Activated naive CD4-positive, alpha-beta T cell treated with anti-CD3 and anti-CD28 coated beads, Interleukin-2, amount 50 U/mL, for 16 hours (primary cell): ENCODE measurements at regions not wholly inside any gene's neighbourhood (a gene's known extent, or its start where the extent isn't known, plus 50 kb on each side); places are given as distances from the start of the nearest gene placed in this dataset.

Experiments
- DNase-seq: peaks from one replicate; pipeline ENCODE4 v3.0.0-alpha.2; 2020

DNA sequence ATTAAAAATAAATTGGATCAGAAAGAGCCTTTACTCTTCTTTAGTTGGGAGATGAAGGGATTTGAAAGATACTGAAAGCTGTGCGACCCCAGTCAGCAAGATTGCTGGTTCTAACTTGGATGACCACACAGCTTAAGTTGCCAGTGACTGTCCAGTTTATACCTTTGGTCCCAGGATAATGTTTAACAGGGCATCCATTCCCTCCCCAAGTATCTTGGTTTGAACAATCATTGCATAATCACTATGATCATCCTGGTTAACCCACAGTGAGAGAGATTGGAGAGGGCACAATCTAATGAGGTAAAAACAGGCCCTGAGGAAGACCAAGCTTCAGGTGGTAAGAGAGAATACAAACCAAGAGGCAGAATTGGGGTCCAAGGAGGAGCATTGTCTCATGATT is 798.3 kb downstream of the MAFB start:
- no peak for DNase-seq

- no peak for DNase-seq
These were observed 800.7 kb downstream of the MAFB start for GRCh38 chr20:39888310-39888709.

DNA sequence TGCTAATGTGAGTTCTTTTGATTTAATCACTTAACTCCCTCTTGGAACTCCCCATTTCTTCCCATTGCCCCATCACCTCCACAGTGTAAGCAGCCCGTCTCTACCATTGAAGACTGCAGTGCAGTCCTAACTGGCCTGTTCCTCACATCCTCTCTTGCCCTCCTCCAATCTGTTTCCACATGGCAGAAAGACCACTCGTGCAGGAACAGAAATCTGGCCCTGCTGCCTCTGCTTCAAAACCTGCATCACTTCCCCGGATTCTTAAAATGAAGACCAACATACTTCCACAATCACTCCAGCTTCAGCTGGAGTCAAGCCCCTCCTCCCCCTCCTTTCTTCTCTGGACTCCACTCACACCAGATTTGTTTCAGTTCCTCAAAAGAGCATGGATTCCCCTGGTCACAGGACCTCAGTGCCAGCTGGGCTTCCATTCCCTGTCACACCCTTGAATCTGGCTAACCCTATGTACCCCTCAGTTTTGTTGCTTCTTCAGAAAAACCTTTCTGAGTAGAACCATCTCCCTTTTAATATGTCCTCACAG is 802.3 kb downstream of the MAFB start:
- DNase-seq, result no peak

GRCh38 chr20:39885975-39886649 is 802.9 kb downstream of the MAFB start:
- no peak for DNase-seq

GRCh38 chr20:39882806-39883205 is 806.2 kb downstream of the MAFB start:
- no peak for DNase-seq

- no peak for DNase-seq
These were observed 808.1 kb downstream of the MAFB start for GRCh38 chr20:39880890-39881289.

DNA sequence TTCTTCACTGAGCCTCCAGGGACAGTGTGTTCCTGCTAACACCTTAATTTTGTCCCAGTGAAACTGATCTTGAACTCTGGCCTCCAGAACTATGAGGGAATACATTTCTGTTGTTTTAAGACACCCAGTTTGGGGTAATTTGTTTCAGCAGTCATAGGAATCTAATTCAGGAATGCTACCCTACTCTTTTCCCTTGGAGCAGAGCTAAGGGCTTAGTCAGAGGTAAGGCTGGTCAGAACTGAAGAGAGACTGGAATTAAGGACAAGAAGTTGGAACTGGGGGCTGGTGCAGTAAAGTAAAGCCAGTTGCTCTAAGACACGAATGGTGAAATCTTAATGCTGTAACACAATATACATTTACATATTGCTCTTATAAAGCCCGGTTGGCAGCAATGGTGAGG is 809.7 kb downstream of the MAFB start:
- no peak for DNase-seq

GRCh38 chr20:39878809-39879208 is 810.2 kb downstream of the MAFB start:
- DNase-seq, result no peak

DNA sequence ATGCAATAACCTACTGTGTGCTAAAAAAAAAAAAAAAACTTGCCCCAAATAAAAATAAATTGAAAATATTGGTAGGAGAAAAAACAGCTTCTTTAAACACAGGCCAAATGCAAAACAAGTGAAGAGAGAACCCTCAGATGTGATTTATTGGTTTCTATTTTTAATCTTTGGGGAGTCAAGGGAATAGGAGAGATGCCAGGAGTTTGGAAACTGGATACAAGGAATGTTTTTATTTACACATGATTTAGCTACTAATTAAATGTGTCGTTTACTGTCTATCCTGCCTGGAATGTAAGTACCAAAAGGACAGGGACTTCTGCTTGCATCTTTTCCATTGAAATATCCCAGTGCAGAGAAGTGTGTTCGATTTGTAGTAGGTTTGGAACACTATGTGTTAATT is 810.7 kb downstream of the MAFB start:
- DNase-seq, result no peak

DNA sequence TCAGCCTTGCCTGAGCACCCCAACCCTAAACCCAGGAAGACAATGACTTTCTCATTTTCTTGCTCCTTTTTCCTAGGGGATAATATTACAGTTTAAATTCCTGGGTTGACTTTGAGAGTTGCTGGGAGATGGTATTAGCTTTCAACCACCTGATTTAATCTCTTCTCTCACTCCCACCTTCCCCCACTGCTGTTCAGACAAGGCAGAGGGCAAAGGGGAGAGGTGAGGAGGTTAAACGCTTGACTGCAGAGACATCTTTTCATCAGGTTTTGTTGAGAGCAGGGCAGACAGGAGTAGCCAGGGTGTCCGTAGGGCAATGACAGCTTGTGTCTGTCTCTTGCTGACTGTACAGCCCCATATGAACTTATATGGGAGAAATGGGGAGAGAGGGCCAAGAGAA is 811.2 kb downstream of the MAFB start:
- DNase-seq, result no peak

- DNase-seq, result no peak
These were observed 811.9 kb downstream of the MAFB start for GRCh38 chr20:39876976-39877635.

- no peak for DNase-seq
These were observed 813.4 kb downstream of the MAFB start for GRCh38 chr20:39875492-39876110.

DNA sequence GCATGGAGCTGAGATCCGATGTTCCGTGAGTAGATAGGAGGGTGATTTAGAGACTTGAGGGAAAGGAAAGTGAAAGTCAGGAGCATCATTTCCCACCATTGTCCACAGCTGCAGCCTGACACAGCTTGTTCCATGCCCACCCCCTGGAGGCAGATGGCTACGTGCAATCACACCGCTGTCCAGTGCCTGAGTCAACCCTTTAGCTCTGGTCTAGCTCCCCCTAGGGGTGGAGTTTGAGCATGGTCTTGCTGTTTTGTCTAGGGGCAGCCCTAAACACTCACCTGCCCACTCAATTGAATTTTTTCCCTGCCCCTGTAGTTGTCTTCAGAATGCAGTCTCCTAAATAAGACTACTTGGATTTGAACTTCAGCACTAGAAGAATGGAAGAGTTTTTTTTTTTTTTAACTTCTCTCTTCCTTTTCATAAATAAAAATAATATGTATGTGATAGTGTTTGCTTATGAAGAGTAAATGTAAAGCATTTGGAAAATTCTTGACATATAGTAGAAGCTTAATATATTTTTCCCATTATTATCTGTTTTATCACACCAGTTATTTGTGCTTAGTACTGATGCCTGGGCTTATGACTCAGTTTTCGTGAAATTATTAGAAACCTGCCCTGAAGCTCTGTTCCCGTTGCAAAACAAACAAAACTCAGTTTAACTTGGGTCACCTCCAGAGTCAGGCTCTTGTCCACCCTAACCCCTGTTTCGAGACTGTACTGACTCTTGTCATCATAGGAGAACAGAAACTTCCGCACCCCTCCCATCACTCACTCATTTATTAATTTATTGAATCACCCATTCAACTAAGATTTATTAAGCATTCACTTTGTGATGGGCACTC is 814.8 kb downstream of the MAFB start:
- DNase-seq, result no peak

DNA sequence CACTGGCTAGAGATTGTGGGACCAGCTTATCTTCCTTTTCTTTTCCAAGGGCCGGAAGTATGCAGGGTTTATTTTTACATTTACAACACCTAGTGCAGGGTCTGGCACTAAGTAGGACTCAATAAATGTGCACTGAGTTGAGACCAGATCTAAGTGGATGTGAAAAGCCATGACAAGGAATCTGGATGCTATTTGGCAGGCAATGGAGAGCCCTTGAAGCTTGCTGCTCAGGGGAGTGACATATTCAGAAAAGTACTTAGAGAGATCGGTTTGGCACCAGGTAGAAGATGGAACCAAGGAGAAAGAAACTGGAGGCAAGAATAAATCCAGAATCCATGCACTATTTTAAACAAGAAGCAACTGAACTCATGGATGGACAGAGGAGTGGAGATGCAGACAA is 815.8 kb downstream of the MAFB start:
- DNase-seq, result no peak

GRCh38 chr20:39871013-39871412 is 818.0 kb downstream of the MAFB start:
- DNase-seq, result no peak

DNA sequence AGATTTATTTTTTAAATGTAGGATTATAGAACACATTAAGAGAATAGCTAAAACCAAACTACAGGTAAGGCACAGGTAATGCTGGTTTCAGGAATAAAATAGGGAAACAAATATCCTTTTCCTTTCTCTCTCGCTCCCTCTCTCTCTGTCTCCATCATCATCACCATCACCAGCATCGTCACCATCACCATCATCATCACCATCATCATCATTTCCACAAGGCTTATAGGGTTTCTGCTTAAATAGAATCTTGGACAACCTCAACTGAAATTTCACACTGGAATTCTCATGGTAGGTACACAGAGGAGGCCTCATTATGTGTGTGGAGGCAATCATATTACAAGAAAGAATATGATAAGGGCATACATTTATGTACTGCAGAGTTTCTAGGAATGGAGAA is 823.6 kb downstream of the MAFB start:
- DNase-seq, result no peak

- no peak for DNase-seq
These were observed 826.6 kb downstream of the MAFB start for GRCh38 chr20:39862470-39862891.

DNA sequence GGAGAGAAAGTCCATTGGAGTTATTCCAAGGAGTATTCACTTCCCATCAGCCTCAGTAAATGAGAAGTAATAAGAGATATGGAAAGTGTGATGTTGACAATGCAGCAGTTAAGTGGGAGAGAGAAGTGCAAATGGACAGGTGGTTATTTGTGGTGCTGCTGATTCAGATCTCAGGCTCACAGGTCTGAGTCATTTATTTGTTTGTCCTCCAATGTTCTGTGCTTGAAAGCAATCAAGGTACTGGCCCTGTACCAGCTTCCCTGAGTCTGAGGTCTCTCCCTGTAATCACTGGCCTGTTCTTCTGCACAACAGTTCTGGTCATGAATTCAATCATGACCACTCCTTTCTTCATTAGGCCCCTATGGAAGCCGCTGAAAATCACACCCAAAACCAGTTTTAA is 827.7 kb downstream of the MAFB start:
- no peak for DNase-seq

DNA sequence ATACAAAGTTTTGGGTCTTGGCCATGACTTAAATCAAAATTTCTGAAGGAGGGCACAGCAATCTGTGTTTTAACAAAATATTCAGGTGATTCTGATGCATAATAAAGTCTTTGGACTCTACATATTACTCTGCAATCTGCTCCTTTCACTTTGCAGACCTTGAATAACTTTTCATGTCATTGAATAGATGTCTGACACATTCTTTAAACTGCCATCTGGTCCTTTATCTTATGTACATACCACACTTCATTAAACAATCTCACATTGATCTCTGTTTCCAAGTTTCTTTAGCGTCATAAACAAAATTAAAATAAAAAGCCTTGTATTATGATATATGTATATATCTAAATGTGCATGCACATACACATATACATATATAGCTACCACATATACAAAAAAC is 831.2 kb downstream of the MAFB start:
- DNase-seq, result no peak

DNA sequence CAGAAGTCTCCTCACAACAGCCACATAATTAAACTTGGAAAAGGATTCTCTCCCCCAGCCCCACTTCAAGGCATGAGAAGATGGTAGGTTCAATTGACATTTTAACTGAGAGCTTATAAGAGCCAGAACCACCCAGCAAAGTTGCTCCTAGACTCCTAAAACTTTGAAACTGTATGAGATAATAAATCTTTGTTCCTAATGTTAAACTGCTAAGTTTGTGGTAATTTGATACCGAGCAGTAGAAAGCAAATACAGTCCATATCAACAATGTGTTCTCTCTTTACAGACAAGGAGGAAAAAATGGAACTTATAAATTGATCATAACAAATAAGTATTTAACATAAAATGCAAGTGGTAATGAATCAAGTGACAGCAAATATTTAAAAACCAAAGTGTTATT is 831.8 kb downstream of the MAFB start:
- no peak for DNase-seq

DNA sequence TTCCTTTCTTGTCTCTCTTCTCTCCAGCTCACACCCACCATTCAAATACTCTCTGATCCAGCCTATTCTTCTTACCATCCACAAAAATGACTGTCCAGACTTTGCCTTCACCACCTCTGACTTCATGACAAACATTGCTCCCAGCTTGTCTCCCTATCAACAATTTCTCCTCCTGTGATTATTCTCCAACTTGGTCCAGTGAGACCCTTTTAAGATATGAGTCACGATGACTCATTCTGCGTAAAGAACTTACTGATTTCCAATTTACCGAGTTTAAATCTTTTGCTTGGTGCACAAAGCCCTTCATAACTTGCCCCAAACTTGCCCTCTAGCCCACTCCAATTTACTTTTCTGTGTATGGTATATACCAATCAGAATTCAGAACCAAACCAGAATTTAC is 833.2 kb downstream of the MAFB start:
- no peak for DNase-seq

- no peak for DNase-seq
These were observed 834.0 kb downstream of the MAFB start for GRCh38 chr20:39855056-39855455.

DNA sequence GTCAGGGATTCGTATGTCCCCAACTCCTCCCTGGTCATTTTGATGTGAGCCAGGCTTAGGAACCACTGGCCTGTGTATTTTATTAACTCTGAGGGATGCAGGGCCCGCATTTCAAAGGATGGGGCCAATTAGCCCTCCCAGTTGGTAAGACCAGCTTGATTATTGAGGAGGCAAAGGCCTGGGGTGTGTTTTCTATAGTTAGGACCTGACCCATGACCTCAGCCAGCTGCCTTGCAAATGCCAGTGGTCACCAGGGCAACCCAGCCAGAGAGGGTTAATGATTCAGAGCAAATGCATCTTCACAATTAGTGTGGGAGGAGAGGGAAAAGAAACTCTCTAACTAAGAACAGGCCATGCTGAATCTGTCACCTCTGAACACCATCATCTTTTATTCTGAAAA is 835.4 kb downstream of the MAFB start:
- DNase-seq, result no peak
